Activated gamma-delta T cell treated with anti-CD3 and anti-CD28 coated beads, Interleukin-2, amount 50 U/mL, for 16 hours (primary cell): ENCODE measurements at regions not wholly inside any gene's neighbourhood (a gene's known extent, or its start where the extent isn't known, plus 50 kb on each side); places are given as distances from the start of the nearest gene placed in this dataset.
"Not testable (repeated sequence)": the region's sequence is repeated elsewhere in the genome, so short reads cannot be mapped to it uniquely, and the experiment has no call there.

ENCODE experiments used
- DNase-seq: peaks from one replicate; pipeline ENCODE4 v3.0.0-alpha.2; 2020; ENCODE audit warnings: low read depth

GRCh38 chr6:137933696-137934095 lies 66.6 kb downstream of the TNFAIP3 start:
- DNase-seq: no peak

DNA sequence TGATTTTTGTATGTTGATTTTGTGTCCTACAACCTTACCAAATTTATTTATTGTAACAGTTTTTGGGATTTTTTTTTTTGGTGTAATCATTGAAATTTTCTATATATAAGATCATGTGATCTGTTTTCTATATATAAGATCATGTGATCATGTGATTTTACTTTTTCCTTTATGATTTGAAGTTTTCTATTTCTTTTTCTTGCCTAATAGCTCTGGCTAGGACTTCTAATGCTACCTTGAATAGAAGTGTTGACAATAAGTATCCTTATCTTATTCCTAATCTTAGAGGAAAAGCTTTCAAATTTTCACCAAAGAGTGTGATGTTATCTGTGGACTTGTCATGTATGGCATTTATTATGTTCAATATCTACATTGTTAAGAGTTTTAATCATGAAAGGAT lies 69.7 kb downstream of the TNFAIP3 start:
- DNase-seq: no peak

- DNase-seq: no peak
These were observed 70.8 kb downstream of the TNFAIP3 start for GRCh38 chr6:137937834-137938233.

GRCh38 chr6:137938770-137939379 lies 71.8 kb downstream of the TNFAIP3 start:
- DNase-seq: no peak

DNA sequence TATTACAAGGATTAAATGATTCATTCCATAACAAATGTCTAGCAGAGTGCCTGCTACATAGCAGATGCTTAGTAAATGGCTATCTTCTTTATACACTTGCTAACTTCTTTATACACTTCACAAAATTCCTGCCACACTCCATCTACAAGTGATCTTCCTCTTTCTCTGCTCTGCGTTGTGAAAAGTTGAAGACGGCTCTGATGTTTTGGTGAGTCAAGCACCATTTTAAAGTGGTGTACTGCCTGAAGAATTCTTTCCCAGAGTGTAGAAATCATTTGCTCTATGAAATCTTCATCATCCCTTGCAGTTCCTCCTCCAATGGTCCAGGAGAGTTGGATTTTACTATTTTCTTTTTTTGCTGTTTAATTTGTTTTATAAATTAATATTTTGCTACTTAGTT lies 74.9 kb downstream of the TNFAIP3 start:
- DNase-seq: no peak

DNA sequence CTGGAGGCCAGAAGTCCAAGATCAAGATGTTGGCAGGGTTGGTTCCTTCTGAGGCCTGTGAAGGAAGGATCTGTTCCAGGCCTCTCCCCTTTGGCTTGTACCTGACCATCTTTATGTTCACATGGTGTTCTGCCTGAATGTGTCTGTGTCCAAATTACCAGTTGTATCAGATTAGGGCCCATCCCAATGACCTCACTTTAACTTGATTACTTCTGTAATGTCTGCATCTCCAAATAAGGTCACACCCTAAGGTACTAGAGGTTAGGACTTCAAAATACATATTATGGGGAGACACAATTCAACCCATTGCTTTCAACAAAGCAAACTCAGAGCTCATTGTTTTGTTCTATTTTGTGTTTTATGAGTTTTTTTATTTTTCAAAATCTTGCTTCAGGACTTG lies 75.7 kb downstream of the TNFAIP3 start:
- no peak for DNase-seq

- DNase-seq: not testable (repeated sequence)
These were observed 77.3 kb downstream of the TNFAIP3 start for GRCh38 chr6:137944381-137944780.

GRCh38 chr6:137944793-137945498 lies 77.9 kb downstream of the TNFAIP3 start:
- DNase-seq: no peak

DNA sequence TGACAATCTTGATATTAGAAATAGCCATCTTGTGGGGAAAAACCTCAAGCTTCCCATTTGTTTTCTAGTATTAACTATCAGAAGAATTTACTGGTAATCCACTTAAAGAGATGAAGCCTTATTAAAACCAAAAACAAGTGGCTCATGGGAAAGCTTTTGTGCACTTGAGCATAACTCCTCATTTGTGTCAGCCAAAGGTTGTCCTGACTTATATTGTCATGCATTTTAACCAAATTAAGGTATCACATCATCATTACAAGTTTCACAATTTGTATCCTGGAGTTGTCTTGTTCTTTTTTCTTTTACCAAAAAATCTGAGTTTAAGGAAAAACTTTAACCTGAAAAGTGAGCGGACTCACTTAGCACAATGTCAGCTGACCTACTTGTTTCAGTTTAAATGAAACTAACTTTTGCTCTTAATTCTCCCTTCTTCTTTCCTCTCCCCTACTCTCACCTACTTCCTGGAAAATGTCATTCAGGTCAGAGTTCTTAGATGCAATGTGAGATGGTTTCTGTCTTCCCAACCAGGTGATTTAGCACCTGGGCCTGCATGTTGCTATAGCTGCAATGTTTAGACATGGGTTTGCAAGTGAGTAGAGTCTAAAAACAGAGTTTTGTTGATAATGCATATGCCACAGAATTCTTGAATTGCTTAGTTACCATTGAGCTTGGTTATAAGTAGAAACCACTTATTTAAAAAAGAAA lies 82.8 kb downstream of the TNFAIP3 start:
- no peak for DNase-seq

DNA sequence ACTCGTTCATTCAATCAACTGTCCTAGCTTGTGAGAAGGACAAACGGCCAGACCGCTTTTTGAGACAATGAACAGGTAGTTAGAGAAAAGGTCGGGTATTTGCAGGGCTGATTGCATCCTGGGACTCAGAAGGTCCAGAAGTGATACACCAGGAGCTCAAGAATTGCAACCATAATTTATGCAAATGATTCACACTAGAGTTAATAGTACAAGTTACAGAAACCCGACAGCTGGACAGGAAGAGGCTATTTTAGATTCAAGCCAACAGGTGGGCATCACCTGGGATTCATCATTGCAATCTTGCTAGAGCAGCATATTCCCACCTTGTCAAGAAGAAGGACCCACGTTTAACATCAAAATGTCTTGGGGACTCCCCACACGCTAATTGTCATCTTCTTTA lies 83.5 kb downstream of the TNFAIP3 start:
- DNase-seq: no peak

GRCh38 chr6:137951064-137951597 lies 84.1 kb downstream of the TNFAIP3 start:
- DNase-seq: no peak

GRCh38 chr6:137952247-137952646 lies 85.2 kb downstream of the TNFAIP3 start:
- no peak for DNase-seq

- no peak for DNase-seq
These were observed 86.7 kb downstream of the TNFAIP3 start for GRCh38 chr6:137953761-137954160.

GRCh38 chr6:137954253-137954652 lies 87.2 kb downstream of the TNFAIP3 start:
- no peak for DNase-seq

GRCh38 chr6:137956098-137956488 lies 89.0 kb downstream of the TNFAIP3 start:
- DNase-seq: no peak

DNA sequence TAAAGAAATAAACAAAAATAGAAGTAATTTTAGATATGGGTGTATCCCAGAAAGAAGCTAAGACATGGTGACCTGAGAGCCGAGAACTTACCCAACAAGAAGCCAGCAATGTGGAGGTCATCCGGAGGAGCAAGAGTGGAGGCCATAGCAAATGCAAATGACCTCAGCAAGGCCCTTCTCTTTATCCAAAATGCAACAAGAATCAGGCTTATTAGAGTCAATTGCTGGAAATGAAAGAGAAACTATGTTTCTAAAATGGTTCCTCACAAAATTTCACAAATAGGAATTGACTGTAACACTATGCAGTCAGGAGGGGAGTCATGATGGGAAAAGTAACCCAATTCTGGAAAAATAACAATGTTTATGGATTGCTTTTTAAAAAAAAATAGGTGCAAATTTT lies 90.4 kb downstream of the TNFAIP3 start:
- no peak for DNase-seq

DNA sequence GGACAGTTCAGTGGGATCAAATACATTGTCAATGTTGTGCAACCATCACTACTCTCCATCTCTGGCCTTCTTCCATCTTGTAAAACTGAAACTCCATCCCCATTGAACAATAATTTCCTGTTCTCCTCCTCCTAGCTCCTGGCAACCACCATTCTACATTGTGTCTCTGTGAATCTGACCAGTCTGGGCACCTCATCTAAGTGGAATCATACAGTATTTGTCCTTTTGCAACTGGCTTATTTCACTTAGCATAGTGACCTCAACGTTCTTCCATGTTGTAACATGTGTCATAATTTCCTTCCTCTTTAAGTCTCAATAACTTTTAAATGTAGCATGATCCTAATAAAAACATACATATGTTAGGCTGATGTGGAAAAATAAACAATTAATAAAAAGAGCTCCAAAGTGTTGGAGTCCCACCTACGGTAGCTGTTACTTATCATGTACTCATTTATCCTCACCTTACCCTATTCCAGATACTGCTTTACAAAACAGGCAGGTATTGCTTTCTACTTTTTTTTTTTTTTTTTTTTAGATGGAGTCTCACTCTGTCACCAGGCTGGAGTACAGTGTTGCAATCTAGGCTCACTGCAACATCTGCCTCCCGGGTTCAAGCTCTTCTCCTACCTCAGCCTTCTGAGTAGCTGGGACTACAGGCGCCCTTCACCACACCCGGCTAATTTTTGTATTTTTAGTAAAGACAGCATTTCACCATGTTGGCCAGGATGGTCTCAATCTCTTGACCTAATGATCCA lies 91.9 kb downstream of the TNFAIP3 start:
- no peak for DNase-seq

DNA sequence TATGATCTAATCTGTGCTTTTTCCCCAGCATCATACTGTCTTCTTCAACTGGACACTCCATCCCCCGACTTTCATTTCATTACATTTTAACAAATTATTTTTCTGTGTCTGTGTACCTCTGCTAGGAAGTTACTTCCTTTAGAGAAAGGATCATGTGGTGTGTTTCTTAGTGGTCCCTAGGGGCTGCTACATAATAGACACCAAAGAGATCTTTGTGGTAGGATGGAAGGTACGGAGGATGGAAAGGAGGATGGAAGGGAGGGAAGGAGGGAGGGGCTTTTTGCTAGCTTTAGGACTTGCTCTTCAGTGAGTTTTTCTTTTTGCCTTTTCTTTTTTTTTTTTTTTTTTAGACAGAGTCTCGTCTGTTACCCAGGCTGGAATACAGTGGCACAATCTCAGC lies 95.7 kb downstream of the TNFAIP3 start:
- DNase-seq: no peak

DNA sequence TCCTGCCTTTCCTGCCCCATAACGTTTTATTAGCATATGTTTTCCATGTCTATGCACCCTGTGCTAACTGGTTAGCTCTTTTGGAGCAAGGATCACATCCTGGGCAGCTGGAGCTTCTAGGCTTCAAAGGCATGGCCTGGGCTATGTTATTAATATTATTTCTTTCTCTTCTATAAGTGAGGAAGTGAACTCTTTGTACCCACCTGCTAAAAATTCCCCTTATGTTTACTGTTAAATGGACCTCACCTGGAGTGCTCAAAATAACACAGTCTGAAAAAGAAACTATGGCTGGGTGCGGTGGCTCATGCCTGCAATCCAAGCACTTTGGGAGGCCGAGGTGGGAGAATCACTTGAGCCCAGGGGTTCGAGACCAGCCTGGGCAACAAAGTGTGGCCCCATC lies 97.8 kb downstream of the TNFAIP3 start:
- DNase-seq: no peak

DNA sequence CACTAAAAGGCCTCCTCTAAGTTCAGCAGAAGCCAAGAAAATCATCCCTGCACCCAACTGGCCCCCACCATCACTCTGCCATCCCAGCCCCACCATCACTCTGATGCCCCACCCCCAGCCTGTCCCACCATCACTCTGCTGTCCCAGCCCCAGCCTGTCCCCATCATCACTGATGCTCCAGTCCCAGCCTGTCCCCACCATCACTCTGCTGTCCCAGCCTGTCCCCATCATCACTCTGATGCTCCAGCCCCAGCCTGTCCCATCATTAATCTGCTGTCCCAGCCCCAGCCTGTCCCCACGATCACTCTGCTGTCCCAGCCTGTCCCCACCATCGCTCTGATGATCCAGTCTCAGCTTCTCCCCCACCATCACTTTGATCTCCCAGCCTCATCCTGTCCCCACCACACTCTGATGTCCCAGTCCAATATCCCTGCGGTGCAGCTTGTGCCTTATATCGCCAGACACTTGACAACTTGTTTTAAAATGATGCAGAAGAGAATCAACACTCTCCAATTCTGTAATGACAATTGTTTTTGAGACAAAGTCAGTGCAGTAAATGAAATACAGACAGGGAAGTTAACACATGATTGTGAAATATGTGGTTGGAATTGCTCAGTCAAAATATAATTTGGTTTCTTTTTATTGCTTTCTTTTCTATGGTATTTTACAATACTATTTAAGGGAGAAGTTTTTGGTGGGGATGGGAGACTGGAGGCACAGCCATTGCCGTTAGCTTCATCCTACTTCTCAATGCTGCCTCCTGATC lies 100.8 kb downstream of the TNFAIP3 start:
- DNase-seq: no peak

- no peak for DNase-seq
These were observed 101.4 kb downstream of the TNFAIP3 start for GRCh38 chr6:137968455-137968804.

GRCh38 chr6:137968901-137969300 lies 101.8 kb downstream of the TNFAIP3 start:
- DNase-seq: no peak
